IPS-18a (cell line): ENCODE measurements at regions not wholly inside any gene's neighbourhood (a gene's known extent, or its start where the extent isn't known, plus 50 kb on each side); places are given as distances from the start of the nearest gene placed in this dataset.

Experiments used
- H3K27ac ChIP-seq: one replicate; pipeline ENCODE4 v1.5.1; 2013; ENCODE audit warnings: low read length
- H3K27me3 ChIP-seq: one replicate; pipeline ENCODE4 v1.6.1; 2013; ENCODE audit warnings: mild to moderate bottlenecking, low read length; ENCODE audit not compliant: control insufficient read depth, insufficient read depth
- H3K36me3 ChIP-seq: one replicate; pipeline ENCODE4 v1.6.1; 2013; ENCODE audit warnings: low read depth, low read length; ENCODE audit not compliant: control insufficient read depth
- H3K4me1 ChIP-seq: one replicate; pipeline ENCODE4 v1.6.1; 2013; ENCODE audit warnings: low read depth, low read length; ENCODE audit not compliant: control insufficient read depth
- H3K4me3 ChIP-seq: one replicate; pipeline ENCODE4 v1.5.1; 2013; ENCODE audit warnings: low read length
- H3K9ac ChIP-seq: one replicate; pipeline ENCODE4 v1.6.1; 2013; ENCODE audit warnings: mild to moderate bottlenecking, low read length, moderate library complexity
- H3K9me3 ChIP-seq: one replicate; pipeline ENCODE4 v1.6.1; 2013; ENCODE audit warnings: low read depth, low read length; ENCODE audit not compliant: control insufficient read depth

GRCh38 chr20:11520596-11520995, 397.1 kb upstream of the BTBD3 start:
- Histone ChIP-seq H3K36me3 (no peaks in the 10 kb centered on the region), H3K4me3 (no peak overlapping the region), H3K9me3 (no peaks in the 10 kb centered on the region), H3K4me1 (no peaks in the 10 kb centered on the region), H3K9ac (no peak overlapping the region), H3K27ac (no peak overlapping the region), H3K27me3 (no peaks in the 10 kb centered on the region)

- no peak overlapping the region for H3K9ac ChIP-seq
- H3K4me1 ChIP-seq: no peaks in the 10 kb centered on the region
- no peaks in the 10 kb centered on the region for H3K27me3 ChIP-seq
Observed at GRCh38 chr20:11521476-11522365, 396.0 kb upstream of the BTBD3 start.

GRCh38 chr20:11522366-11522741, 395.3 kb upstream of the BTBD3 start:
- H3K36me3 ChIP-seq: no peaks in the 10 kb centered on the region
- no peak overlapping the region for H3K4me3 ChIP-seq
- no peak overlapping the region for H3K27ac ChIP-seq
- H3K4me1 ChIP-seq: no peaks in the 10 kb centered on the region
- no peaks in the 10 kb centered on the region for H3K27me3 ChIP-seq
- H3K9me3 ChIP-seq: no peaks in the 10 kb centered on the region
- no peak overlapping the region for H3K9ac ChIP-seq

More at GRCh38 chr20:11521476-11522365, 396.0 kb upstream of the BTBD3 start:
- H3K4me3 ChIP-seq: no peak overlapping the region
- H3K36me3 ChIP-seq: no peaks in the 10 kb centered on the region
- H3K27ac ChIP-seq: no peak overlapping the region
- no peaks in the 10 kb centered on the region for H3K9me3 ChIP-seq

- Histone ChIP-seq H3K36me3 (no peaks in the 10 kb centered on the region), H3K27me3 (no peaks in the 10 kb centered on the region)
Observed at GRCh38 chr20:11529047-11529446, 388.6 kb upstream of the BTBD3 start.

GRCh38 chr20:11537032-11537431, 380.7 kb upstream of the BTBD3 start:
- H3K9me3 ChIP-seq: no peaks in the 10 kb centered on the region
- H3K4me3 ChIP-seq: peak overlapping the region; percentile 47
- H3K36me3 ChIP-seq: no peaks in the 10 kb centered on the region
- peak overlapping the region; percentile 73 for H3K27ac ChIP-seq
- peak overlapping the region; percentile 23 for H3K9ac ChIP-seq
- no peaks in the 10 kb centered on the region for H3K27me3 ChIP-seq
- peaks cover 69% of the 10 kb centered on the region for H3K4me1 ChIP-seq

More at GRCh38 chr20:11529047-11529446, 388.6 kb upstream of the BTBD3 start:
- H3K27ac ChIP-seq: no peak overlapping the region
- no peak overlapping the region for H3K9ac ChIP-seq
- no peaks in the 10 kb centered on the region for H3K4me1 ChIP-seq
- H3K9me3 ChIP-seq: peaks cover 12% of the 10 kb centered on the region
- H3K4me3 ChIP-seq: no peak overlapping the region

GRCh38 chr20:11539450-11539849, 378.2 kb upstream of the BTBD3 start:
- H3K36me3 ChIP-seq: no peaks in the 10 kb centered on the region
- H3K9ac ChIP-seq: no peak overlapping the region
- no peak overlapping the region for H3K4me3 ChIP-seq
- peaks cover 82% of the 10 kb centered on the region for H3K4me1 ChIP-seq
- no peaks in the 10 kb centered on the region for H3K9me3 ChIP-seq
- H3K27ac ChIP-seq: peak overlapping the region; percentile 41
- H3K27me3 ChIP-seq: no peaks in the 10 kb centered on the region

GRCh38 chr20:11540558-11540957, 377.1 kb upstream of the BTBD3 start:
- Histone ChIP-seq H3K27ac (peak overlapping the region; percentile 40), H3K9me3 (no peaks in the 10 kb centered on the region), H3K27me3 (no peaks in the 10 kb centered on the region), H3K4me3 (peak overlapping the region; percentile 8), H3K36me3 (no peaks in the 10 kb centered on the region), H3K4me1 (peaks cover 71% of the 10 kb centered on the region), H3K9ac (peak overlapping the region; percentile 10)

GRCh38 chr20:11542645-11543044, 375.0 kb upstream of the BTBD3 start:
- Histone ChIP-seq H3K4me1 (peaks cover 51% of the 10 kb centered on the region), H3K27ac (no peak overlapping the region), H3K9ac (peak overlapping the region; percentile 7), H3K27me3 (no peaks in the 10 kb centered on the region), H3K36me3 (no peaks in the 10 kb centered on the region), H3K9me3 (no peaks in the 10 kb centered on the region), H3K4me3 (no peak overlapping the region)

- no peak overlapping the region for H3K4me3 ChIP-seq
- peak overlapping the region; percentile 17 for H3K9ac ChIP-seq
- H3K27me3 ChIP-seq: no peaks in the 10 kb centered on the region
- peak overlapping the region; percentile 43 for H3K27ac ChIP-seq
- H3K4me1 ChIP-seq: peaks cover 38% of the 10 kb centered on the region
- no peaks in the 10 kb centered on the region for H3K36me3 ChIP-seq
- H3K9me3 ChIP-seq: no peaks in the 10 kb centered on the region
Observed at GRCh38 chr20:11544029-11544678, 373.5 kb upstream of the BTBD3 start.

GRCh38 chr20:11546939-11547338, 370.8 kb upstream of the BTBD3 start:
- Histone ChIP-seq H3K4me1 (peaks cover 15% of the 10 kb centered on the region), H3K9ac (no peak overlapping the region), H3K9me3 (no peaks in the 10 kb centered on the region), H3K4me3 (no peak overlapping the region), H3K27me3 (no peaks in the 10 kb centered on the region), H3K27ac (no peak overlapping the region), H3K36me3 (no peaks in the 10 kb centered on the region)

GRCh38 chr20:11549172-11550103, 368.3 kb upstream of the BTBD3 start:
- Histone ChIP-seq H3K27ac (no peak overlapping the region), H3K4me1 (no peaks in the 10 kb centered on the region), H3K9me3 (no peaks in the 10 kb centered on the region), H3K36me3 (no peaks in the 10 kb centered on the region), H3K27me3 (no peaks in the 10 kb centered on the region), H3K4me3 (no peak overlapping the region), H3K9ac (no peak overlapping the region)
